ENCODE measurements at regions not wholly inside any gene's neighbourhood (a gene's known extent, or its start where the extent isn't known, plus 50 kb on each side); places are given as distances from the start of the nearest gene placed in this dataset.
"Not testable (repeated sequence)": the region's sequence is repeated elsewhere in the genome, so short reads cannot be mapped to it uniquely, and the experiment has no call there.

GRCh38 chr11:121936781-121937447, 179.1 kb downstream of the BLID start:
- DNase-seq: no peak

- no peak for DNase-seq
Observed at GRCh38 chr11:121936370-121936769, 179.6 kb downstream of the BLID start.

- no peak for DNase-seq
Observed at GRCh38 chr11:121933694-121934093, 182.3 kb downstream of the BLID start.

GRCh38 chr11:121933294-121933693, 182.7 kb downstream of the BLID start:
- DNase-seq: no peak

GRCh38 chr11:121932646-121933185, 183.3 kb downstream of the BLID start:
- DNase-seq: no peak

- DNase-seq: no peak
Observed at GRCh38 chr11:121931748-121932352, 184.2 kb downstream of the BLID start.

GRCh38 chr11:121931121-121931520, 184.9 kb downstream of the BLID start:
- DNase-seq: no peak

- DNase-seq: peak in 5 of 14 donors; percentile 11 to 31 (median 20)
Observed at GRCh38 chr11:121930004-121930965, 185.7 kb downstream of the BLID start.

GRCh38 chr11:121929581-121929980, 186.4 kb downstream of the BLID start:
- peak in 7 of 14 donors; percentile 9 to 48 (median 25) for DNase-seq

GRCh38 chr11:121928597-121929580, 187.1 kb downstream of the BLID start:
- DNase-seq: peak in 5 of 14 donors; percentile 7 to 57 (median 14)

- DNase-seq: no peak
Observed at GRCh38 chr11:121927789-121928188, 188.2 kb downstream of the BLID start.

- no peak for DNase-seq
Observed at GRCh38 chr11:121927097-121927785, 188.8 kb downstream of the BLID start.

- no peak for DNase-seq
Observed at GRCh38 chr11:121924191-121924590, 191.8 kb downstream of the BLID start.

GRCh38 chr11:121917482-121917881, 198.5 kb downstream of the BLID start:
- DNase-seq: no peak

GRCh38 chr11:121914508-121915059, 201.4 kb downstream of the BLID start:
- no peak for DNase-seq

- no peak for DNase-seq
Observed at GRCh38 chr11:121909596-121909995, 206.4 kb downstream of the BLID start.

- no peak for DNase-seq
Observed at GRCh38 chr11:121907379-121907778, 208.6 kb downstream of the BLID start.

GRCh38 chr11:121904148-121904547, 211.9 kb downstream of the BLID start:
- DNase-seq: no peak

GRCh38 chr11:121901886-121902285, 214.1 kb downstream of the BLID start:
- DNase-seq: no peak

- DNase-seq: not testable (repeated sequence)
Observed at GRCh38 chr11:121901417-121901816, 214.6 kb downstream of the BLID start.

GRCh38 chr11:121899520-121899919, 216.5 kb downstream of the BLID start:
- no peak for DNase-seq
